Liver (tissue), 3 donors: ENCODE measurements at regions not wholly inside any gene's neighbourhood (a gene's known extent, or its start where the extent isn't known, plus 50 kb on each side); places are given as distances from the start of the nearest gene placed in this dataset.

Experiments
- ATF3 ChIP-seq: IDR thresholded peaks from 2 replicates; pipeline ENCODE4 v1.6.1; 2016; ENCODE audit warnings: antibody characterized with exemption
- CTCF ChIP-seq: fragments of 150-350 bp; IDR thresholded peaks from 2 replicates; pipeline ENCODE4 v1.5.1; 2017; ENCODE audit warnings: improper control_type of control experiment, low read depth, low read length; ENCODE audit not compliant: missing input control
- EGR1 ChIP-seq, 2 donors: IDR thresholded peaks; 2 replicates each; pipeline ENCODE4 v1.6.1; 2016 to 2018; ENCODE audit warnings: antibody characterized with exemption in 2 of 2, low read depth in 2 of 2
- MAX ChIP-seq: IDR thresholded peaks from 2 replicates; pipeline ENCODE4 v1.6.1; 2016; ENCODE audit warnings: antibody characterized with exemption
- NR2F2 ChIP-seq: IDR thresholded peaks from 2 replicates; pipeline ENCODE4 v1.6.1; 2016; ENCODE audit warnings: antibody characterized with exemption
- RAD21 ChIP-seq, 2 donors: IDR thresholded peaks; 2 replicates each; pipeline ENCODE4 v1.6.1; 2016; ENCODE audit warnings: antibody characterized with exemption in 2 of 2, mild to moderate bottlenecking in 2 of 2
- TAF1 ChIP-seq: conservative IDR thresholded peaks from 2 replicates; pipeline ENCODE4 v1.6.1; 2016; ENCODE audit warnings: antibody characterized with exemption, mild to moderate bottlenecking
- donor health status: healthy.
- donor health status: healthy.

GRCh38 chr18:25737710-25738311, 352.6 kb downstream of the SS18 start:
- no peak for TF ChIP-seq CTCF
- no peak for TF ChIP-seq ATF3
- no peak for TF ChIP-seq TAF1
- no peak for TF ChIP-seq EGR1 (IDR thresholded peaks at IDR 0.05; ENCODE audit: low read depth in 2 of 2)
- TF ChIP-seq RAD21 (IDR thresholded peaks at IDR 0.05), result no peak
- TF ChIP-seq MAX, result no peak
- no peak for TF ChIP-seq NR2F2
